HepG2 (cell line): ENCODE measurements at regions not wholly inside any gene's neighbourhood (a gene's known extent, or its start where the extent isn't known, plus 50 kb on each side); places are given as distances from the start of the nearest gene placed in this dataset.
A peak's percentile ranks its signal among the peaks of the same experiment; 100 is the strongest.

Experiments used
- ATAC-seq: fragments of 200-7000 bp; cut with Tn5 transposase; 3 replicates; pipeline ENCODE4 v1.9.1; 2020; ENCODE audit warnings: mild to moderate bottlenecking, moderate library complexity
- BruUV-seq: library from RNA; stranded (reverse); fragments of 400-500 nt; replicated peaks from 2 replicates; lab custom pipeline; 2021; lab: Mats Ljungman, UMichigan
- CTCF ChIA-PET: fragments of 300-600 bp; formaldehyde crosslinking; extraction: SDS; loops from one replicate; lab custom pipeline; 2021; ENCODE audit warnings: low total read pairs, inconsistent platforms, low intra/inter-chr PET ratio; lab: Yijun Ruan, JAX
- POLR2A ChIA-PET: fragments of 350-600 bp; sonication (Branson Sonifier 250); formaldehyde crosslinking; loops from one replicate; lab custom pipeline; 2020; ENCODE audit warnings: antibody characterized with exemption, inconsistent platforms; lab: Yijun Ruan, JAX
- DNase-seq: peaks from one replicate; pipeline ENCODE4 v3.0.0-alpha.2; 2015; ENCODE audit warnings: low spot score
- FAIRE-seq: peaks from 3 replicates; lab custom pipeline; 2011; peaks lifted over from hg19 to GRCh38; lab: Jason Lieb, UNC
- H2AFZ ChIP-seq: one replicate; pipeline ENCODE4 v1.6.1; 2011; ENCODE audit warnings: low read length, inconsistent platforms
- H3K27ac ChIP-seq: fragments of 300-600 bp; 3 replicates; pipeline ENCODE4 v1.8.0; 2011; ENCODE audit warnings: mixed run types, mild to moderate bottlenecking, mixed read lengths, low read length, inconsistent platforms; ENCODE audit not compliant: insufficient read depth; ENCODE audit errors: extremely low read length
- H3K27me3 ChIP-seq, 2 experiments: fragments of 200-600 bp in 1 of 2; 2 replicates in 1 of 2; 3 replicates in 1 of 2; pipeline versions ENCODE4 v1.6.0 to v1.8.0; 2011; ENCODE audit warnings: low read length in 2 of 2, mild to moderate bottlenecking in 2 of 2, moderate library complexity in 2 of 2, inconsistent platforms in 1 of 2; ENCODE audit not compliant: insufficient read depth in 2 of 2, control insufficient read depth in 1 of 2
- H3K36me3 ChIP-seq, 2 experiments: fragments of 200-600 bp in 1 of 2; replicated peaks in 1 of 2; 2 replicates in 1 of 2; 3 replicates in 1 of 2; pipeline versions ENCODE4 v1.5.1 to v1.8.0; 2011; ENCODE audit warnings: low read length in 2 of 2, inconsistent platforms in 1 of 2; ENCODE audit not compliant: insufficient read depth in 2 of 2, control insufficient read depth in 1 of 2
- H3K4me1 ChIP-seq: 2 replicates; pipeline ENCODE4 v1.5.1; 2012; ENCODE audit warnings: low read length, inconsistent platforms; ENCODE audit not compliant: insufficient read depth
- H3K4me2 ChIP-seq: 2 replicates; pipeline ENCODE4 v1.6.0; 2011; ENCODE audit warnings: low read depth, low read length, inconsistent platforms
- H3K4me3 ChIP-seq, 3 experiments: fragments of 200-600 bp in 1 of 3; sonication (generic), shearing (Covaris generic) in 1 of 3; replicated peaks in 1 of 3; 2 replicates each; pipeline ENCODE4 v1.5.1; 2011 to 2016; ENCODE audit warnings: low read length in 3 of 3, inconsistent platforms in 2 of 3, low read depth in 2 of 3, mild to moderate bottlenecking in 2 of 3, control low read depth in 1 of 3, mixed read lengths in 1 of 3; ENCODE audit not compliant: insufficient read depth in 1 of 3
- H3K79me2 ChIP-seq: one replicate; pipeline ENCODE4 v1.6.1; 2011; ENCODE audit warnings: low read length, inconsistent platforms; ENCODE audit not compliant: insufficient read depth
- H3K9ac ChIP-seq: 2 replicates; pipeline ENCODE4 v1.6.0; 2011; ENCODE audit warnings: mild to moderate bottlenecking, low read depth, low read length, inconsistent platforms; ENCODE audit not compliant: insufficient read depth
- H3K9me3 ChIP-seq: 2 replicates; pipeline ENCODE4 v1.5.1; 2012; ENCODE audit warnings: mild to moderate bottlenecking, low read length
- H4K20me1 ChIP-seq: 2 replicates; pipeline ENCODE4 v1.6.0; 2011; ENCODE audit warnings: inconsistent platforms, mild to moderate bottlenecking, low read length, moderate library complexity; ENCODE audit not compliant: insufficient read depth
- ATF7 ChIP-seq, 2 experiments: fragments of 450-650 bp in 1 of 2; sonication (generic) in 1 of 2; formaldehyde crosslinking in 1 of 2; IDR thresholded peaks; 2 replicates each; pipeline versions ENCODE4 v1.4.0 to v1.6.1; 2016 to 2020; ENCODE audit warnings: antibody characterized with exemption in 1 of 2, mild to moderate bottlenecking in 1 of 2, missing genetic modification reagents in 1 of 2
- NFAT5 ChIP-seq: sonication (generic); formaldehyde crosslinking; IDR thresholded peaks from 2 replicates; pipeline ENCODE4 v1.4.0; 2020; ENCODE audit warnings: missing genetic modification reagents
- TBX2 ChIP-seq: sonication (generic); formaldehyde crosslinking; IDR thresholded peaks from 2 replicates; pipeline ENCODE4 v1.5.0; 2020; ENCODE audit warnings: missing genetic modification reagents, mild to moderate bottlenecking, borderline replicate concordance
- ZBTB1 ChIP-seq: sonication (generic); formaldehyde crosslinking; IDR thresholded peaks from 2 replicates; pipeline ENCODE4 v1.4.0; 2020; ENCODE audit warnings: missing genetic modification reagents, borderline replicate concordance
- WGBS: methylation state at CpG from one replicate; pipeline ENCODE4 v1.1.6; 2017; ENCODE audit warnings: low lambda C conversion rate; 5-methylcytosine and 5-hydroxymethylcytosine counted together
- in situ Hi-C: cut with HindIII; loops from 2 replicates; pipeline ENCODE4 v1.10.0; 2017; ENCODE audit warnings: low pct_unique_long_range_greater_than_20kb; ENCODE audit not compliant: extremely low pct_ligation_motif_present
- intact Hi-C: fragments of 100-400 bp; cut with micrococcal nuclease; formaldehyde crosslinking; loops from one replicate; pipeline ENCODE4 v1.10.0; 2022; ENCODE audit not compliant: unreplicated experiment

DNA sequence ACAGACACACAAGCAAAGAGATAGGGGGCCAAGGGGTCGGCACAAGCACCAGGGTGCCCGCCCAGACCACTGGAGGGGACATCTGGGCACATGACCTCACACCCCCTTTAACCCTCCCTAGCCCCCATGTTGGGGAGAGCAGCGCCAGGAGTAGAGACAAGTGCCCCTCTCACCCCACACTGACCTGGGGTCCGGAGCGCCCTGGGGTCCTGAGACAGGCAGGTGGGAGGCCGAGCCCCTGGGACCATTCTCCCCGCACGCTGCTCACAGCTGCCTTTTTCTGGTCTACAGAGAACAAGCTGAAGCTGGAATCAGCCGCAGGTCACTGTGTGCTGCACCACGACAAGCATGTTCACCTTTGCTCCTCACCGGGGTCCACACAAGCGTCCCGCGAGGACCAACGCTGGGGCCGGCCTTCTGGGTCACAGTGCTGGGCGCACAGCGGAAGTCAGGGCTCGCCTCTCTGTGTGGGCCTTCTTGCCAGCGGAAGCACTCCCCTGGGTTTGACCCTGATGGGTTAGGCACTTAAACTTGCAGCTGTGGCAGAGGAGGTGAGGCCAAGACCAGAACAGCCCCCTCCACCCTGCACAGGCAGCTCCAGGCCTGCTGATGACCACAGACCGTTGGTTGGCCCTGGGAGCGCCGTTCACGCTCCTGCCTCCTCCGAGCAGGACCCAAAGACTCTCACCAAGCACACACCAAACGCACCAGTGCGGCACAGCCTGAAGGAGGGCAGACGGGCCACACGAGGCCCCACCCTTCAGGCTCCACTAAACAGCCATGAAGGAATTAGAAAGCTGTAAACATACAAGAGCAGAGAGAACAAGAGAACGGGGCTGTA is 275.3 kb downstream of the EIPR1 start (continued):
- TF ChIP-seq NFAT5 (CRISPR knock-in tag), result no peak
- TF ChIP-seq ZBTB1 (CRISPR knock-in tag), result no peak

DNA sequence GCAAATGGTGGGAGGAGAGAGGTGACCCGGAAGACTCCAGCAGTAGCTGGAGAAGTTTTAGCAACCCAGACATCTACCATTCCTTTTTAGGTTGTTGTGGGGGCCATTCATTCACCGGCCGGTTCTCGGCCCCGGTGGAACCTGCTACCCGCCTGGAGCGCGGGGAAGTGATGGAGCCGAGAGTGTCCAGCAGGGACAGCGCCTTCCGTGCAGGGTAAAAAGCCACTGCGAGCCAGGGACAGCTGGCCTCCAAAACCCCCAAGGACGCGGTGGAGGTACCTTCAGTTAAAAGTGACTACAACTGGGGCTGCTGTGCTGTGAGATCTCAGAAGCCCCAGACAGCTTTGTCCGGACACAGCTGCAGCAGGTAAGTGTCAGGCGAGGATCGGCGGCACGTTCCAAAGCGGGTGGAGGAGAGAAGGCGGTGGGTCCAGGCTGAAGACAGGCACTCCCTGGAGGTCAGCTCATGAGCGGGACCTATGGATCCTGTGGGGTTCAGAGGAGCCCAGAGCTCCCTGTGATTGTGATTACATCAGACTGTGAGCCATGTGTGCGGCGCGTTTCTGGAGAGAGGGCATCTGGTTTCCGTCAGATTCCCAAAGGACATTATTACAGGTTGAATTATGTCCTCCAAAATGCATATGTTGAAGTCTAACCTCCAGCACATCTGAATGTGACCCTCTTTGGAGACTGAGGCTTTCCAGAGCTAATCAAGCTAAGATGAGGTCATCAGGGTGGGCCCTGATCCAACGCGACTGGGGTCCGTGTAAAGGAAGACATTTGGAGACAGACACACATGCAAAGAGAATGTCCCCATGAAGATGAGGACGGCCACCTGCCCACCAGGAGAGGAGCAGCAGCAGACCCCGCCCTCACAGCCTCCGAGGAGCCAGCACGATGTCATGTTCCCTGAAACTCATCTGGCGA is 276.3 kb downstream of the EIPR1 start:
- H3K4me2 ChIP-seq, result no peak overlapping the region
- 78% methylated on average over 34 of the region's 34 CpGs for WGBS
- BruUV-seq, result no TSS peak
- no peak overlapping the region for H3K27ac ChIP-seq
- H3K79me2 ChIP-seq, result no peaks in the 10 kb centered on the region
- peaks cover 2 to 10% of the 10 kb centered on the region in 2 experiments; a peak in 3 of 5 replicates for H3K27me3 ChIP-seq
- ATAC-seq, result no peak
- in situ Hi-C loops, result no loop called here
- intact Hi-C loops, result no loop called here
- FAIRE-seq, result no peak
- H3K9me3 ChIP-seq, result no peaks in the 10 kb centered on the region
- no peak overlapping the region for H2AFZ ChIP-seq
- no peaks in the 10 kb centered on the region for H4K20me1 ChIP-seq
- CTCF ChIA-PET, result no interaction called here
- POLR2A ChIA-PET, result no interaction called here
- no peak for DNase-seq
- no peak overlapping the region for H3K4me3 ChIP-seq
- H3K36me3 ChIP-seq, result no peaks in the 10 kb centered on the region
- no peak for TF ChIP-seq TBX2 (CRISPR knock-in tag)
- TF ChIP-seq ATF7 (IDR thresholded peaks at IDR 0.05), result 0 out of 2 replicates have a peak, but pooled peaks have one; percentile 32
- no peak for TF ChIP-seq ATF7 (CRISPR knock-in tag; IDR thresholded peaks at IDR 0.05)
- H3K9ac ChIP-seq, result no peak overlapping the region
- no peaks in the 10 kb centered on the region for H3K4me1 ChIP-seq
